Panc1 (cell line): ENCODE measurements at regions not wholly inside any gene's neighbourhood (a gene's known extent, or its start where the extent isn't known, plus 50 kb on each side); places are given as distances from the start of the nearest gene placed in this dataset.

Experiments used
- ATAC-seq: fragments of 200-7000 bp; cut with Tn5 transposase; 2 replicates; pipeline ENCODE4 v1.9.1; 2020; ENCODE audit warnings: mild to moderate bottlenecking, moderate library complexity
- BruUV-seq: library from RNA; stranded (reverse); fragments of 400-500 nt; replicated peaks from 2 replicates; lab custom pipeline; 2021; lab: Mats Ljungman, UMichigan
- CTCF ChIA-PET: fragments of 300-600 bp; sonication (Branson Sonifier 250); formaldehyde crosslinking; loops from one replicate; lab custom pipeline; 2022; ENCODE audit warnings: antibody characterized with exemption; lab: Charles Lee
- POLR2A ChIA-PET: fragments of 300-600 bp; sonication (Branson Sonifier 250); formaldehyde crosslinking; loops from one replicate; lab custom pipeline; 2022; ENCODE audit warnings: antibody characterized with exemption; lab: Charles Lee
- DNase-seq: peaks from one replicate; pipeline ENCODE4 v3.0.0-alpha.2; 2010; ENCODE audit warnings: low read depth, low spot score
- H3K27ac ChIP-seq: 2 replicates; pipeline ENCODE4 v1.5.1; 2011; ENCODE audit warnings: mild to moderate bottlenecking, low read length, inconsistent platforms
- H3K27me3 ChIP-seq: fragments of 200-500 bp; sonication (Bioruptor generic); 2 replicates; pipeline ENCODE4 v1.6.0; 2014; ENCODE audit warnings: low read length, inconsistent platforms; ENCODE audit not compliant: control insufficient read depth, insufficient read depth
- H3K36me3 ChIP-seq: fragments of 200-500 bp; sonication (Bioruptor generic); 2 replicates; pipeline ENCODE4 v1.5.1; 2014; ENCODE audit warnings: inconsistent platforms, mild to moderate bottlenecking, low read length, moderate library complexity; ENCODE audit not compliant: control insufficient read depth, insufficient read depth
- H3K4me1 ChIP-seq: 2 replicates; pipeline ENCODE4 v1.5.1; 2011; ENCODE audit warnings: inconsistent platforms, mild to moderate bottlenecking, low read length, moderate library complexity; ENCODE audit not compliant: control insufficient read depth, insufficient read depth
- H3K4me3 ChIP-seq, 2 experiments: 2 replicates each; pipeline ENCODE4 v1.5.1; 2011 to 2012; ENCODE audit warnings: low read depth in 2 of 2, low read length in 2 of 2, mild to moderate bottlenecking in 2 of 2, inconsistent platforms in 1 of 2, moderate library complexity in 1 of 2
- H3K9me3 ChIP-seq: fragments of 200-500 bp; sonication (Bioruptor generic); 2 replicates; pipeline ENCODE4 v1.5.1; 2014; ENCODE audit warnings: low read depth, mild to moderate bottlenecking, inconsistent platforms, low read length, moderate library complexity; ENCODE audit not compliant: control insufficient read depth, insufficient read depth
- POLR2AphosphoS5 ChIP-seq: IDR thresholded peaks from 2 replicates; pipeline ENCODE4 v1.6.1; 2012; ENCODE audit warnings: mild to moderate bottlenecking, low read depth, low read length, moderate library complexity
- SIN3A ChIP-seq: IDR thresholded peaks from 2 replicates; pipeline ENCODE4 v1.6.1; 2012; ENCODE audit warnings: low read depth, mild to moderate bottlenecking, low read length, moderate library complexity, borderline replicate concordance; ENCODE audit not compliant: insufficient read depth
- TCF7L2 ChIP-seq: IDR thresholded peaks from 2 replicates; pipeline ENCODE4 v1.6.1; 2011; ENCODE audit warnings: mild to moderate bottlenecking, low read depth, low read length, inconsistent platforms
- in situ Hi-C: cut with HindIII; loops from 2 replicates; pipeline ENCODE4 v1.10.0; 2016; ENCODE audit warnings: low sequenced_read_pairs, low pct_unique_long_range_greater_than_20kb
- intact Hi-C: fragments of 100-400 bp; cut with micrococcal nuclease; formaldehyde crosslinking; loops from one replicate; pipeline ENCODE4 v1.10.0; 2022; ENCODE audit not compliant: unreplicated experiment
- TF ChIP-seq, protein P1 (sequence below), 2 experiments: IDR thresholded peaks; 2 replicates each; pipeline ENCODE4 v1.6.1; 2011 to 2012; ENCODE audit warnings: low read depth in 2 of 2, control low read depth in 1 of 2, low read length in 1 of 2, mild to moderate bottlenecking in 1 of 2, moderate library complexity in 1 of 2; ENCODE audit not compliant: insufficient read depth in 1 of 2
- TF ChIP-seq, protein P2 (sequence below): fragments of 450-650 bp; IDR thresholded peaks from 2 replicates; pipeline ENCODE4 v1.5.1; 2017; ENCODE audit warnings: mild to moderate bottlenecking

DNA sequence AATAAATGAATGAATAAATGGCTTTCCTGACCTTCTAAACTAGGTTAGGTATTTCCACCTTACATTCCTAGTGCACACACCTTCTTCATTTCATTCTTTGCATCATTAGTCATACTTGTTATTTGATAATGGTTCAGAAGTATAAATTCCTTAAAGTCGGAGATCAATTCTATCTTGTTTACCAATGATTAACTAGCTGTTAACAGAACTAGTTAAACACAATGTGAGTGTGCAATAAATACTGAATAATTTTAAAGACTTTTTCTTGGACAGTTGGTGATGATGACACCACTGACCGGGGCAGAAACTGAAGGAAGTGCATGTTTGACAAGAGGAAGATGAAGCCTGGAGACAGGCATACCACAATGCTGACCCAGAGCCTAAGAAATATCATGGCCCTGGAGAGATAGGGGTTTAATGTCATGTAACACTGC is 207.1 kb upstream of the DEPDC1 start:
- DNase-seq (no peak), ATAC-seq (no peak)
- no peaks in the 10 kb centered on the region for H3K36me3 ChIP-seq
- no peak overlapping the region for H3K4me3 ChIP-seq
- in situ Hi-C loops = no loop called here
- intact Hi-C loops = loop anchor here (5.0 kb wide), 1 partner anchor 288 kb away; no protein-coding TSS in a partner anchor
- ChIA-PET CTCF (no interaction called here), POLR2A (no interaction called here)
- no peaks in the 10 kb centered on the region for H3K9me3 ChIP-seq
- no peak overlapping the region for H3K27ac ChIP-seq
- TF ChIP-seq TCF7L2 (no peak), SIN3A (no peak), POLR2AphosphoS5 (no peak)
- TF ChIP-seq, protein P1, sequence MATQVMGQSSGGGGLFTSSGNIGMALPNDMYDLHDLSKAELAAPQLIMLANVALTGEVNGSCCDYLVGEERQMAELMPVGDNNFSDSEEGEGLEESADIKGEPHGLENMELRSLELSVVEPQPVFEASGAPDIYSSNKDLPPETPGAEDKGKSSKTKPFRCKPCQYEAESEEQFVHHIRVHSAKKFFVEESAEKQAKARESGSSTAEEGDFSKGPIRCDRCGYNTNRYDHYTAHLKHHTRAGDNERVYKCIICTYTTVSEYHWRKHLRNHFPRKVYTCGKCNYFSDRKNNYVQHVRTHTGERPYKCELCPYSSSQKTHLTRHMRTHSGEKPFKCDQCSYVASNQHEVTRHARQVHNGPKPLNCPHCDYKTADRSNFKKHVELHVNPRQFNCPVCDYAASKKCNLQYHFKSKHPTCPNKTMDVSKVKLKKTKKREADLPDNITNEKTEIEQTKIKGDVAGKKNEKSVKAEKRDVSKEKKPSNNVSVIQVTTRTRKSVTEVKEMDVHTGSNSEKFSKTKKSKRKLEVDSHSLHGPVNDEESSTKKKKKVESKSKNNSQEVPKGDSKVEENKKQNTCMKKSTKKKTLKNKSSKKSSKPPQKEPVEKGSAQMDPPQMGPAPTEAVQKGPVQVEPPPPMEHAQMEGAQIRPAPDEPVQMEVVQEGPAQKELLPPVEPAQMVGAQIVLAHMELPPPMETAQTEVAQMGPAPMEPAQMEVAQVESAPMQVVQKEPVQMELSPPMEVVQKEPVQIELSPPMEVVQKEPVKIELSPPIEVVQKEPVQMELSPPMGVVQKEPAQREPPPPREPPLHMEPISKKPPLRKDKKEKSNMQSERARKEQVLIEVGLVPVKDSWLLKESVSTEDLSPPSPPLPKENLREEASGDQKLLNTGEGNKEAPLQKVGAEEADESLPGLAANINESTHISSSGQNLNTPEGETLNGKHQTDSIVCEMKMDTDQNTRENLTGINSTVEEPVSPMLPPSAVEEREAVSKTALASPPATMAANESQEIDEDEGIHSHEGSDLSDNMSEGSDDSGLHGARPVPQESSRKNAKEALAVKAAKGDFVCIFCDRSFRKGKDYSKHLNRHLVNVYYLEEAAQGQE (IDR thresholded peaks at IDR 0.05; ENCODE audit: insufficient read depth in 1 of 2, low read depth in 2 of 2, low read length in 1 of 2) = no peak
- TF ChIP-seq, protein P2, sequence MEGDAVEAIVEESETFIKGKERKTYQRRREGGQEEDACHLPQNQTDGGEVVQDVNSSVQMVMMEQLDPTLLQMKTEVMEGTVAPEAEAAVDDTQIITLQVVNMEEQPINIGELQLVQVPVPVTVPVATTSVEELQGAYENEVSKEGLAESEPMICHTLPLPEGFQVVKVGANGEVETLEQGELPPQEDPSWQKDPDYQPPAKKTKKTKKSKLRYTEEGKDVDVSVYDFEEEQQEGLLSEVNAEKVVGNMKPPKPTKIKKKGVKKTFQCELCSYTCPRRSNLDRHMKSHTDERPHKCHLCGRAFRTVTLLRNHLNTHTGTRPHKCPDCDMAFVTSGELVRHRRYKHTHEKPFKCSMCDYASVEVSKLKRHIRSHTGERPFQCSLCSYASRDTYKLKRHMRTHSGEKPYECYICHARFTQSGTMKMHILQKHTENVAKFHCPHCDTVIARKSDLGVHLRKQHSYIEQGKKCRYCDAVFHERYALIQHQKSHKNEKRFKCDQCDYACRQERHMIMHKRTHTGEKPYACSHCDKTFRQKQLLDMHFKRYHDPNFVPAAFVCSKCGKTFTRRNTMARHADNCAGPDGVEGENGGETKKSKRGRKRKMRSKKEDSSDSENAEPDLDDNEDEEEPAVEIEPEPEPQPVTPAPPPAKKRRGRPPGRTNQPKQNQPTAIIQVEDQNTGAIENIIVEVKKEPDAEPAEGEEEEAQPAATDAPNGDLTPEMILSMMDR = no peak
- no peaks in the 10 kb centered on the region for H3K27me3 ChIP-seq
- no peaks in the 10 kb centered on the region for H3K4me1 ChIP-seq
- no TSS peak for BruUV-seq

DNA sequence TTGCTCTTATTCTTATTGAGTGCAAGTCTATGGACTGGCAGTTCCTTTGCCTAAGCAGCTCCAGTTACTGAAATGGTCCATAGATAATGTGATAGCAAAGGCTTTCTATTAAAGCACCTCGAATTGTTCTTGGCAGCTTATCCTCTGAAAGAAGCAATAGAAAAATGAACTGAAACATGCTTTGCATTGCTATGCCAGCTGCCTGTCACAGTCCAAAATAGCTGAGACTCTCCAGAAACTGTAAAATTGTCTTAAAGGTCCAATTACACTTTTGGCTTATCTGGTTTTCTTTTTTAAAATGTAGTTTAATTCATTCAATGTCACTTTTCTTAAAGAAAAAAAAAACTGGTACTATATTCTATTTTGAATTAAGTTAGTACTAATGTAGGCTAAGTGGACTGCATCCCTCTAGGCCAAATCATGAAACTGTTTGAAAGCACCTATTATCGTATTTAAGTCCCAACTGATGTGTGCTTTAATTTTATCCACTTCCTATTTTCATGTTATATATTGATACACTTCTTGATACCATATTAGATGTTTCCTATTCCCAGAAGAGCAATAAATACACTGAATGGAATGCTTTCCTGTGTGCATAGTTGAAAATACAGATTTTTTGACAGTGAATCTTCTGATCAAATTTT is 208.0 kb upstream of the DEPDC1 start:
- POLR2A ChIA-PET = no interaction called here
- ATAC-seq = no peak
- CTCF ChIA-PET = no interaction called here
- Histone ChIP-seq H3K4me3 (no peak overlapping the region), H3K27me3 (no peaks in the 10 kb centered on the region), H3K4me1 (no peaks in the 10 kb centered on the region), H3K27ac (no peak overlapping the region), H3K9me3 (no peaks in the 10 kb centered on the region), H3K36me3 (no peaks in the 10 kb centered on the region)
- DNase-seq = no peak
- TF ChIP-seq, protein P1 (IDR thresholded peaks at IDR 0.05; ENCODE audit: insufficient read depth in 1 of 2, low read depth in 2 of 2, low read length in 1 of 2) = no peak
- no TSS peak for BruUV-seq
- intact Hi-C loops = loop anchor here (5.0 kb wide), 1 partner anchor 287 kb away; no protein-coding TSS in a partner anchor
- in situ Hi-C loops = no loop called here
